A549 (cell line): ENCODE measurements at regions not wholly inside any gene's neighbourhood (a gene's known extent, or its start where the extent isn't known, plus 50 kb on each side); places are given as distances from the start of the nearest gene placed in this dataset.

Experiments used
- ATAC-seq, 2 experiments: fragments of 200-7000 bp in 1 of 2; fragments of >200 bp in 1 of 2; cut with Nextera tagmentation in 1 of 2; cut with Tn5 transposase in 1 of 2; 3 replicates each; pipeline versions ENCODE4 v1.8.0 to v1.9.1; 2018 to 2020; ENCODE audit warnings: mild to moderate bottlenecking in 1 of 2, moderate library complexity in 1 of 2
- CTCF ChIA-PET: fragments of 300-600 bp; sonication (Branson Sonifier 250); formaldehyde crosslinking; extraction: SDS; loops from one replicate; lab custom pipeline; 2021; ENCODE audit warnings: antibody characterized with exemption, inconsistent platforms; lab: Yijun Ruan, JAX
- POLR2A ChIA-PET: fragments of 350-600 bp; formaldehyde crosslinking; extraction: SDS; loops from one replicate; lab custom pipeline; 2021; ENCODE audit warnings: antibody characterized with exemption, inconsistent platforms; lab: Yijun Ruan, JAX
- DNase-seq, 2 experiments: peaks; one replicate each; pipeline versions ENCODE4 v3.0.0 to v3.0.0-alpha.2; 2011 to 2016; ENCODE audit warnings: low read depth in 1 of 2, low spot score in 1 of 2
- FAIRE-seq: peaks from 2 replicates; lab custom pipeline; 2011; peaks lifted over from hg19 to GRCh38; lab: Jason Lieb, UNC
- H3K27ac ChIP-seq, 2 experiments: fragments of >200 bp; sonication (Bioruptor Twin); formaldehyde crosslinking; 3 replicates each; pipeline ENCODE4 v1.5.1; 2016 to 2017
- H3K4me1 ChIP-seq: fragments of >200 bp; sonication (Bioruptor Twin); formaldehyde crosslinking; 3 replicates; pipeline ENCODE4 v1.6.1; 2016
- H3K4me2 ChIP-seq: fragments of >200 bp; sonication (Bioruptor Twin); formaldehyde crosslinking; 3 replicates; pipeline ENCODE4 v1.6.1; 2016
- H3K4me3 ChIP-seq: fragments of >200 bp; sonication (Bioruptor Twin); formaldehyde crosslinking; 3 replicates; pipeline ENCODE4 v1.5.1; 2016
- H3K9me3 ChIP-seq: fragments of >200 bp; sonication (Bioruptor Twin); formaldehyde crosslinking; 3 replicates; pipeline ENCODE4 v1.6.1; 2016
- CBX2 ChIP-seq: fragments of 200-600 bp; sonication (generic); IDR thresholded peaks from 2 replicates; pipeline ENCODE4 v1.6.1; 2016; ENCODE audit warnings: low read depth, mild to moderate bottlenecking, borderline replicate concordance
- CBX8 ChIP-seq: fragments of 200-600 bp; sonication (generic); IDR thresholded peaks from 2 replicates; pipeline ENCODE4 v1.6.1; 2016
- CHD2 ChIP-seq: fragments of 150-350 bp; IDR thresholded peaks from 2 replicates; pipeline ENCODE4 v1.6.1; 2014; ENCODE audit warnings: low read length; ENCODE audit not compliant: partially characterized antibody
- CHD4 ChIP-seq: fragments of 200-600 bp; sonication (generic); IDR thresholded peaks from 2 replicates; pipeline ENCODE4 v1.6.1; 2016; ENCODE audit warnings: antibody characterized with exemption, mild to moderate bottlenecking, borderline replicate concordance
- EHF ChIP-seq: fragments of 250-450 bp; sonication (Bioruptor Pico); IDR thresholded peaks from 2 replicates; pipeline ENCODE4 v1.5.0; 2020; ENCODE audit warnings: mild to moderate bottlenecking
- EP300 ChIP-seq, 2 experiments: fragments of >200 bp; sonication (Bioruptor Twin); formaldehyde crosslinking; IDR thresholded peaks; 2 replicates in 1 of 2; 3 replicates in 1 of 2; pipeline ENCODE4 v1.6.1; 2016 to 2017
- FOSL2 ChIP-seq, 2 experiments: fragments of 450-650 bp in 1 of 2; fragments of >200 bp in 1 of 2; sonication (Bioruptor Twin) in 1 of 2; formaldehyde crosslinking; IDR thresholded peaks; 2 replicates each; pipeline versions ENCODE4 v1.5.0 to v1.6.1; 2016 to 2020; ENCODE audit warnings: mild to moderate bottlenecking in 1 of 2, moderate library complexity in 1 of 2
- HOXB13 ChIP-seq: fragments of 250-450 bp; sonication (Bioruptor Pico); IDR thresholded peaks from 2 replicates; pipeline ENCODE4 v1.5.0; 2020; ENCODE audit warnings: low read depth, mild to moderate bottlenecking, moderate library complexity
- HOXB5 ChIP-seq: fragments of 250-450 bp; sonication (Bioruptor Pico); IDR thresholded peaks from 2 replicates; pipeline ENCODE4 v1.5.0; 2020; ENCODE audit warnings: mild to moderate bottlenecking, moderate library complexity
- JUNB ChIP-seq: fragments of >200 bp; sonication (Bioruptor Twin); formaldehyde crosslinking; IDR thresholded peaks from 2 replicates; pipeline ENCODE4 v1.6.1; 2016
- KDM1A ChIP-seq: fragments of 200-600 bp; sonication (generic); IDR thresholded peaks from 2 replicates; pipeline ENCODE4 v1.6.1; 2016; ENCODE audit warnings: low read depth, mild to moderate bottlenecking
- NR3C1 ChIP-seq: fragments of >200 bp; sonication (Bioruptor Twin); formaldehyde crosslinking; IDR thresholded peaks from 3 replicates; pipeline ENCODE4 v1.6.1; 2017
- POLR2A ChIP-seq: IDR thresholded peaks from 2 replicates; pipeline ENCODE4 v1.6.1; 2012; ENCODE audit warnings: mild to moderate bottlenecking, low read length
- RCOR1 ChIP-seq: fragments of 150-350 bp; IDR thresholded peaks from 2 replicates; pipeline ENCODE4 v1.6.1; 2014; ENCODE audit warnings: antibody characterized with exemption, low read length, low read depth
- RFX5 ChIP-seq: fragments of 450-650 bp; IDR thresholded peaks from 2 replicates; pipeline ENCODE4 v1.7.1; 2014; ENCODE audit warnings: antibody characterized with exemption, mild to moderate bottlenecking, moderate library complexity
- TP53 ChIP-seq: fragments of 250-450 bp; sonication (Bioruptor Pico); IDR thresholded peaks from 2 replicates; pipeline ENCODE4 v1.5.0; 2021; ENCODE audit warnings: mild to moderate bottlenecking, moderate library complexity
- ZNF302 ChIP-seq: fragments of 250-450 bp; sonication (Bioruptor Pico); IDR thresholded peaks from 2 replicates; pipeline ENCODE4 v1.9.0; 2021; ENCODE audit warnings: inconsistent platforms, mild to moderate bottlenecking, moderate library complexity
- ZSCAN20 ChIP-seq: fragments of 250-450 bp; sonication (Bioruptor Pico); IDR thresholded peaks from 2 replicates; pipeline ENCODE4 v1.8.0; 2022; ENCODE audit warnings: mild to moderate bottlenecking, moderate library complexity
- WGBS: methylation state at CpG from one replicate; pipeline ENCODE4 v1.1.6; 2017; ENCODE audit errors: missing lambda C conversion rate; 5-methylcytosine and 5-hydroxymethylcytosine counted together
- TF ChIP-seq, protein P1 (sequence below): fragments of >200 bp; sonication (Bioruptor Twin); formaldehyde crosslinking; IDR thresholded peaks from 2 replicates; pipeline ENCODE4 v1.6.1; 2016
- TF ChIP-seq, protein P2 (sequence below): fragments of >200 bp; sonication (Bioruptor Twin); formaldehyde crosslinking; IDR thresholded peaks from 3 replicates; pipeline ENCODE4 v1.5.1; 2016
- TF ChIP-seq, protein P3 (sequence below): fragments of 250-450 bp; sonication (Bioruptor Pico); IDR thresholded peaks from 2 replicates; pipeline ENCODE4 v1.5.0; 2021; ENCODE audit warnings: mild to moderate bottlenecking, moderate library complexity, borderline replicate concordance
- TF ChIP-seq, protein P4 (sequence below): fragments of 150-350 bp; IDR thresholded peaks from 2 replicates; pipeline ENCODE4 v1.6.1; 2014; ENCODE audit warnings: low read depth, mild to moderate bottlenecking, low read length
- TF ChIP-seq, protein P5 (sequence below): fragments of >200 bp; sonication (Bioruptor Twin); formaldehyde crosslinking; IDR thresholded peaks from 3 replicates; pipeline ENCODE4 v1.6.1; 2016
- TF ChIP-seq, protein P6 (sequence below): IDR thresholded peaks from 2 replicates; pipeline ENCODE4 v1.6.1; 2012
- TF ChIP-seq, protein P7 (sequence below): IDR thresholded peaks from 2 replicates; pipeline ENCODE4 v1.6.1; 2012

DNA sequence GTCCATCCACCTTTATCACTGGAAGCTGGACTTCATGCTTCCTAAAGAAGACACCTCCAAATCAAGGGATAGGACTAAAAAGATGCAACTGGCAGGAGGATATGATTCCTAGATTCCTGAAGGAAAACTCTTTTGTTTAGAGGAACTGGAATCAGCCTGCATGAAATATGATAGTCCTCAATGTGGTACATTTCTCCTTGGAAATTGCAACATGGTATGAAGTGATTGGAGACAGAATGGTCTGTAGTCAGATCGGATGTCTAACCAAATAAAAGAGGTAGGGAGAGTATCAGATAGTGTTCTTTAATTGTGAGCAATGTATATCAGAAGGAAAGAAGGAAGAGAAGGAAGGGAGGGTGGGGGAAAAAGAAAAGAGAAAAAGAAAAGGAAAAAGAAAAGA lies 116.1 kb upstream of the FSTL4 start:
- WGBS = 53% methylated on average over 1 of the region's 1 CpG
- CTCF ChIA-PET = interaction anchor here (0.7 to 1.1 kb wide), 3 partner anchors 14 to 140 kb away, joined by 3 read pairs; no protein-coding TSS in a partner anchor

DNA sequence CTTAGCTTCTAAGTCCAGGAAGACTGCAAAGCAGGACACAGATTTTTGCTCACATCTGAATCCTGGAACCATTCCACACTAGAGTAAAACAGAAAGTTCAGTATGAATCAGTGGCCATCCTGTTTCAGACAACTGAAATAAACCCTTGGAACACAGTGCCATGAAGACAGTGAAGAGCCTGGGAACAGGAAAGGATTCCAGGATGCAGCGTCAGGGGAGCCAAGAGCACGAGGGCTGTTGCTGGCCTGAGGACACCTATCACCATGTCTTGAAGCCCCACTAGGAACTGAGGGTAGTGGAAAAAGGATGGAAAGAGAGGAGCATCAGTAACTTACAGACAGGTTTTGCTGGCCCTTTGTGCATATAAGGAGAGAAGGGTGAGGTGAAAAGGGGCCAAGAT lies 115.3 kb upstream of the FSTL4 start:
- TF ChIP-seq, protein P1, sequence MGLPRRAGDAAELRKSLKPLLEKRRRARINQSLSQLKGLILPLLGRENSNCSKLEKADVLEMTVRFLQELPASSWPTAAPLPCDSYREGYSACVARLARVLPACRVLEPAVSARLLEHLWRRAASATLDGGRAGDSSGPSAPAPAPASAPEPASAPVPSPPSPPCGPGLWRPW = no peak
- TF ChIP-seq CBX8 = no peak
- no peak for TF ChIP-seq EHF (CRISPR knock-in tag)
- no peak for TF ChIP-seq RCOR1
- TF ChIP-seq CHD2 = no peak
- TF ChIP-seq POLR2A = no peak
- TF ChIP-seq ZSCAN20 (CRISPR knock-in tag) = no peak
- POLR2A ChIA-PET = no interaction called here
- no peak overlapping the region for H3K27ac ChIP-seq
- FAIRE-seq = no peak
- no peak overlapping the region for H3K4me2 ChIP-seq
- no peaks in the 10 kb centered on the region for H3K4me1 ChIP-seq
- no peak for DNase-seq
- WGBS = 79% methylated on average over 2 of the region's 2 CpGs
- H3K4me3 ChIP-seq = no peak overlapping the region
- no peak for ATAC-seq
- CTCF ChIA-PET = interaction anchor here (0.6 to 1.1 kb wide), 3 partner anchors 15 to 839 kb away, joined by 3 read pairs; no protein-coding TSS in a partner anchor
- peaks cover 9% of the 10 kb centered on the region; the same call in 2 of the 3 replicates for H3K9me3 ChIP-seq

More for the DNA sequence above, 116.1 kb upstream of the FSTL4 start:
- no peak for ATAC-seq
- H3K9me3 ChIP-seq = peaks cover 9% of the 10 kb centered on the region; the same call in 2 of the 3 replicates
- no peak overlapping the region for H3K4me3 ChIP-seq
- H3K27ac ChIP-seq = no peak overlapping the region
- TF ChIP-seq CBX2 = no peak
- no peak for TF ChIP-seq NR3C1
- no peak for TF ChIP-seq CHD2
- TF ChIP-seq, protein P2, sequence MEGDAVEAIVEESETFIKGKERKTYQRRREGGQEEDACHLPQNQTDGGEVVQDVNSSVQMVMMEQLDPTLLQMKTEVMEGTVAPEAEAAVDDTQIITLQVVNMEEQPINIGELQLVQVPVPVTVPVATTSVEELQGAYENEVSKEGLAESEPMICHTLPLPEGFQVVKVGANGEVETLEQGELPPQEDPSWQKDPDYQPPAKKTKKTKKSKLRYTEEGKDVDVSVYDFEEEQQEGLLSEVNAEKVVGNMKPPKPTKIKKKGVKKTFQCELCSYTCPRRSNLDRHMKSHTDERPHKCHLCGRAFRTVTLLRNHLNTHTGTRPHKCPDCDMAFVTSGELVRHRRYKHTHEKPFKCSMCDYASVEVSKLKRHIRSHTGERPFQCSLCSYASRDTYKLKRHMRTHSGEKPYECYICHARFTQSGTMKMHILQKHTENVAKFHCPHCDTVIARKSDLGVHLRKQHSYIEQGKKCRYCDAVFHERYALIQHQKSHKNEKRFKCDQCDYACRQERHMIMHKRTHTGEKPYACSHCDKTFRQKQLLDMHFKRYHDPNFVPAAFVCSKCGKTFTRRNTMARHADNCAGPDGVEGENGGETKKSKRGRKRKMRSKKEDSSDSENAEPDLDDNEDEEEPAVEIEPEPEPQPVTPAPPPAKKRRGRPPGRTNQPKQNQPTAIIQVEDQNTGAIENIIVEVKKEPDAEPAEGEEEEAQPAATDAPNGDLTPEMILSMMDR = no peak
- TF ChIP-seq, protein P3, sequence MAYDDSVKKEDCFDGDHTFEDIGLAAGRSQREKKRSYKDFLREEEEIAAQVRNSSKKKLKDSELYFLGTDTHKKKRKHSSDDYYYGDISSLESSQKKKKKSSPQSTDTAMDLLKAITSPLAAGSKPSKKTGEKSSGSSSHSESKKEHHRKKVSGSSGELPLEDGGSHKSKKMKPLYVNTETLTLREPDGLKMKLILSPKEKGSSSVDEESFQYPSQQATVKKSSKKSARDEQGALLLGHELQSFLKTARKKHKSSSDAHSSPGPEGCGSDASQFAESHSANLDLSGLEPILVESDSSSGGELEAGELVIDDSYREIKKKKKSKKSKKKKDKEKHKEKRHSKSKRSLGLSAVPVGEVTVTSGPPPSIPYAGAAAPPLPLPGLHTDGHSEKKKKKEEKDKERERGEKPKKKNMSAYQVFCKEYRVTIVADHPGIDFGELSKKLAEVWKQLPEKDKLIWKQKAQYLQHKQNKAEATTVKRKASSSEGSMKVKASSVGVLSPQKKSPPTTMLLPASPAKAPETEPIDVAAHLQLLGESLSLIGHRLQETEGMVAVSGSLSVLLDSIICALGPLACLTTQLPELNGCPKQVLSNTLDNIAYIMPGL (CRISPR knock-in tag) = no peak
- no peak for TF ChIP-seq RFX5
- TF ChIP-seq, protein P4, sequence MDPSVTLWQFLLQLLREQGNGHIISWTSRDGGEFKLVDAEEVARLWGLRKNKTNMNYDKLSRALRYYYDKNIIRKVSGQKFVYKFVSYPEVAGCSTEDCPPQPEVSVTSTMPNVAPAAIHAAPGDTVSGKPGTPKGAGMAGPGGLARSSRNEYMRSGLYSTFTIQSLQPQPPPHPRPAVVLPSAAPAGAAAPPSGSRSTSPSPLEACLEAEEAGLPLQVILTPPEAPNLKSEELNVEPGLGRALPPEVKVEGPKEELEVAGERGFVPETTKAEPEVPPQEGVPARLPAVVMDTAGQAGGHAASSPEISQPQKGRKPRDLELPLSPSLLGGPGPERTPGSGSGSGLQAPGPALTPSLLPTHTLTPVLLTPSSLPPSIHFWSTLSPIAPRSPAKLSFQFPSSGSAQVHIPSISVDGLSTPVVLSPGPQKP = no peak
- TF ChIP-seq JUNB = no peak
- TF ChIP-seq TP53 (CRISPR knock-in tag) = no peak
- TF ChIP-seq FOSL2 (IDR thresholded peaks at IDR 0.05) = no peak
- no peak for TF ChIP-seq FOSL2 (CRISPR knock-in tag; IDR thresholded peaks at IDR 0.05)
- TF ChIP-seq, protein P5, sequence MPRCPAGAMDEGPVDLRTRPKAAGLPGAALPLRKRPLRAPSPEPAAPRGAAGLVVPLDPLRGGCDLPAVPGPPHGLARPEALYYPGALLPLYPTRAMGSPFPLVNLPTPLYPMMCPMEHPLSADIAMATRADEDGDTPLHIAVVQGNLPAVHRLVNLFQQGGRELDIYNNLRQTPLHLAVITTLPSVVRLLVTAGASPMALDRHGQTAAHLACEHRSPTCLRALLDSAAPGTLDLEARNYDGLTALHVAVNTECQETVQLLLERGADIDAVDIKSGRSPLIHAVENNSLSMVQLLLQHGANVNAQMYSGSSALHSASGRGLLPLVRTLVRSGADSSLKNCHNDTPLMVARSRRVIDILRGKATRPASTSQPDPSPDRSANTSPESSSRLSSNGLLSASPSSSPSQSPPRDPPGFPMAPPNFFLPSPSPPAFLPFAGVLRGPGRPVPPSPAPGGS = no peak
- TF ChIP-seq CHD4 = no peak
- no peak for TF ChIP-seq KDM1A
- no peak for TF ChIP-seq POLR2A
- TF ChIP-seq HOXB13 (CRISPR knock-in tag) = no peak
- TF ChIP-seq, protein P6, sequence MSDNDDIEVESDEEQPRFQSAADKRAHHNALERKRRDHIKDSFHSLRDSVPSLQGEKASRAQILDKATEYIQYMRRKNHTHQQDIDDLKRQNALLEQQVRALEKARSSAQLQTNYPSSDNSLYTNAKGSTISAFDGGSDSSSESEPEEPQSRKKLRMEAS = no peak
- no peak for TF ChIP-seq ZNF302 (CRISPR knock-in tag)
- TF ChIP-seq, protein P7, sequence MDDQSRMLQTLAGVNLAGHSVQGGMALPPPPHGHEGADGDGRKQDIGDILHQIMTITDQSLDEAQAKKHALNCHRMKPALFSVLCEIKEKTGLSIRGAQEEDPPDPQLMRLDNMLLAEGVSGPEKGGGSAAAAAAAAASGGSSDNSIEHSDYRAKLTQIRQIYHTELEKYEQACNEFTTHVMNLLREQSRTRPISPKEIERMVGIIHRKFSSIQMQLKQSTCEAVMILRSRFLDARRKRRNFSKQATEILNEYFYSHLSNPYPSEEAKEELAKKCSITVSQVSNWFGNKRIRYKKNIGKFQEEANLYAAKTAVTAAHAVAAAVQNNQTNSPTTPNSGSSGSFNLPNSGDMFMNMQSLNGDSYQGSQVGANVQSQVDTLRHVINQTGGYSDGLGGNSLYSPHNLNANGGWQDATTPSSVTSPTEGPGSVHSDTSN = no peak
- no peak for TF ChIP-seq EP300 (IDR thresholded peaks at IDR 0.05)
- TF ChIP-seq HOXB5 (CRISPR knock-in tag) = no peak
- H3K4me1 ChIP-seq = no peaks in the 10 kb centered on the region
- H3K4me2 ChIP-seq = no peak overlapping the region
- POLR2A ChIA-PET = no interaction called here
- no peak for DNase-seq
- no peak for FAIRE-seq
